HG03196 (cell line): ENCODE measurements at regions not wholly inside any gene's neighbourhood (a gene's known extent, or its start where the extent isn't known, plus 50 kb on each side); places are given as distances from the start of the nearest gene placed in this dataset.

ENCODE experiments used
- ATAC-seq: cut with Tn5 transposase; IDR thresholded peaks from one replicate; pipeline ENCODE4 v1.9.1; 2021; ENCODE audit not compliant: unreplicated experiment

- no peak for ATAC-seq
These were observed 278.8 kb downstream of the RPS24 start for GRCh38 chr10:78312197-78313047.

- ATAC-seq, result no peak
These were observed 279.4 kb downstream of the RPS24 start for GRCh38 chr10:78313048-78313381.

GRCh38 chr10:78313636-78314035 is 280.0 kb downstream of the RPS24 start:
- ATAC-seq, result no peak

GRCh38 chr10:78314651-78315050 is 281.0 kb downstream of the RPS24 start:
- no peak for ATAC-seq

- ATAC-seq, result no peak
These were observed 282.8 kb downstream of the RPS24 start for GRCh38 chr10:78316451-78316931.

- ATAC-seq, result no peak
These were observed 284.6 kb downstream of the RPS24 start for GRCh38 chr10:78318305-78318704.

- no peak for ATAC-seq
These were observed 285.7 kb downstream of the RPS24 start for GRCh38 chr10:78319371-78319770.

- ATAC-seq, result no peak
These were observed 286.2 kb downstream of the RPS24 start for GRCh38 chr10:78319841-78320240.

- no peak for ATAC-seq
These were observed 286.8 kb downstream of the RPS24 start for GRCh38 chr10:78320506-78320905.

- ATAC-seq, result no peak
These were observed 287.3 kb downstream of the RPS24 start for GRCh38 chr10:78321000-78321399.

GRCh38 chr10:78321500-78321899 is 287.8 kb downstream of the RPS24 start:
- no peak for ATAC-seq

- ATAC-seq, result no peak
These were observed 292.7 kb downstream of the RPS24 start for GRCh38 chr10:78326372-78326771.

- ATAC-seq, result no peak
These were observed 294.3 kb downstream of the RPS24 start for GRCh38 chr10:78327778-78328591.

GRCh38 chr10:78328592-78329404 is 295.1 kb downstream of the RPS24 start:
- ATAC-seq, result no peak

GRCh38 chr10:78330884-78331283 is 297.2 kb downstream of the RPS24 start:
- ATAC-seq, result no peak

GRCh38 chr10:78331391-78331922 is 297.8 kb downstream of the RPS24 start:
- no peak for ATAC-seq

- no peak for ATAC-seq
These were observed 298.3 kb downstream of the RPS24 start for GRCh38 chr10:78332012-78332411.

- ATAC-seq, result no peak
These were observed 299.0 kb downstream of the RPS24 start for GRCh38 chr10:78332657-78333056.

GRCh38 chr10:78333362-78334143 is 299.9 kb downstream of the RPS24 start:
- no peak for ATAC-seq

GRCh38 chr10:78335371-78335690 is 301.7 kb downstream of the RPS24 start:
- ATAC-seq, result no peak
